ENCODE measurements at regions not wholly inside any gene's neighbourhood (a gene's known extent, or its start where the extent isn't known, plus 50 kb on each side); places are given as distances from the start of the nearest gene placed in this dataset.

DNA sequence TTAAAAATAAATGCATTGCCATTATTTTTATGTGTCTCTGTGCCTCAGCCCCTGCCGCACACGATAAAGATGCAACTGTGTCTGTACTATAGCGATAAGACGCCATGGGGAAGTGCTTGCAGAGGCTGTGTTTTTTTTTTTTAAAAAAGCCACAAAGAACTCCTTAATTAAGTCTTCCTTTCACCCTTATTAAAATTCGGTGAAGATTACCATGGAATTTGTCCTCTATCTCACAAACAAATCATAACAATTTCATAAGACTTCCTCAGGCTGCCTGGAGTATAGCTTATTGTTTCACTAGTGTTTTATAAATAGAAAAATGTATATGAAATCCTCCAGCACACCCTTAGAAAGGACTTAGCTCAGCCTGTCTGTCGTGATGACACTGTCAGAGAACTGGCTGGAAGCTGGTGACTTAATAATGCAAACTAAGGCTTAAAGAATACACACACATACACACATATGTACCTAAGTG is 374.8 kb upstream of the SLCO3A1 start (continued):
- TF ChIP-seq, protein P1, sequence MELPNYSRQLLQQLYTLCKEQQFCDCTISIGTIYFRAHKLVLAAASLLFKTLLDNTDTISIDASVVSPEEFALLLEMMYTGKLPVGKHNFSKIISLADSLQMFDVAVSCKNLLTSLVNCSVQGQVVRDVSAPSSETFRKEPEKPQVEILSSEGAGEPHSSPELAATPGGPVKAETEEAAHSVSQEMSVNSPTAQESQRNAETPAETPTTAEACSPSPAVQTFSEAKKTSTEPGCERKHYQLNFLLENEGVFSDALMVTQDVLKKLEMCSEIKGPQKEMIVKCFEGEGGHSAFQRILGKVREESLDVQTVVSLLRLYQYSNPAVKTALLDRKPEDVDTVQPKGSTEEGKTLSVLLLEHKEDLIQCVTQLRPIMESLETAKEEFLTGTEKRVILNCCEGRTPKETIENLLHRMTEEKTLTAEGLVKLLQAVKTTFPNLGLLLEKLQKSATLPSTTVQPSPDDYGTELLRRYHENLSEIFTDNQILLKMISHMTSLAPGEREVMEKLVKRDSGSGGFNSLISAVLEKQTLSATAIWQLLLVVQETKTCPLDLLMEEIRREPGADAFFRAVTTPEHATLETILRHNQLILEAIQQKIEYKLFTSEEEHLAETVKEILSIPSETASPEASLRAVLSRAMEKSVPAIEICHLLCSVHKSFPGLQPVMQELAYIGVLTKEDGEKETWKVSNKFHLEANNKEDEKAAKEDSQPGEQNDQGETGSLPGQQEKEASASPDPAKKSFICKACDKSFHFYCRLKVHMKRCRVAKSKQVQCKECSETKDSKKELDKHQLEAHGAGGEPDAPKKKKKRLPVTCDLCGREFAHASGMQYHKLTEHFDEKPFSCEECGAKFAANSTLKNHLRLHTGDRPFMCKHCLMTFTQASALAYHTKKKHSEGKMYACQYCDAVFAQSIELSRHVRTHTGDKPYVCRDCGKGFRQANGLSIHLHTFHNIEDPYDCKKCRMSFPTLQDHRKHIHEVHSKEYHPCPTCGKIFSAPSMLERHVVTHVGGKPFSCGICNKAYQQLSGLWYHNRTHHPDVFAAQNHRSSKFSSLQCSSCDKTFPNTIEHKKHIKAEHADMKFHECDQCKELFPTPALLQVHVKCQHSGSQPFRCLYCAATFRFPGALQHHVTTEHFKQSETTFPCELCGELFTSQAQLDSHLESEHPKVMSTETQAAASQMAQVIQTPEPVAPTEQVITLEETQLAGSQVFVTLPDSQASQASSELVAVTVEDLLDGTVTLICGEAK (IDR thresholded peaks at IDR 0.05): no peak
- TF ChIP-seq, protein P1 (CRISPR knock-in tag; IDR thresholded peaks at IDR 0.05): no peak
- no peak for TF ChIP-seq XRCC3 (IDR thresholded peaks at IDR 0.05)
- TF ChIP-seq, protein P2, sequence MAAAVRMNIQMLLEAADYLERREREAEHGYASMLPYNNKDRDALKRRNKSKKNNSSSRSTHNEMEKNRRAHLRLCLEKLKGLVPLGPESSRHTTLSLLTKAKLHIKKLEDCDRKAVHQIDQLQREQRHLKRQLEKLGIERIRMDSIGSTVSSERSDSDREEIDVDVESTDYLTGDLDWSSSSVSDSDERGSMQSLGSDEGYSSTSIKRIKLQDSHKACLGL (CRISPR knock-in tag; IDR thresholded peaks at IDR 0.05; ENCODE audit: borderline replicate concordance, poor library complexity, severe bottlenecking): no peak
- no peak for TF ChIP-seq RBM17 (IDR thresholded peaks at IDR 0.05; ENCODE audit: borderline replicate concordance, low read depth, low read length)
- no peak for TF ChIP-seq KLF6 (CRISPR knock-in tag; IDR thresholded peaks at IDR 0.05; ENCODE audit: borderline replicate concordance)
- TF ChIP-seq, protein P3, sequence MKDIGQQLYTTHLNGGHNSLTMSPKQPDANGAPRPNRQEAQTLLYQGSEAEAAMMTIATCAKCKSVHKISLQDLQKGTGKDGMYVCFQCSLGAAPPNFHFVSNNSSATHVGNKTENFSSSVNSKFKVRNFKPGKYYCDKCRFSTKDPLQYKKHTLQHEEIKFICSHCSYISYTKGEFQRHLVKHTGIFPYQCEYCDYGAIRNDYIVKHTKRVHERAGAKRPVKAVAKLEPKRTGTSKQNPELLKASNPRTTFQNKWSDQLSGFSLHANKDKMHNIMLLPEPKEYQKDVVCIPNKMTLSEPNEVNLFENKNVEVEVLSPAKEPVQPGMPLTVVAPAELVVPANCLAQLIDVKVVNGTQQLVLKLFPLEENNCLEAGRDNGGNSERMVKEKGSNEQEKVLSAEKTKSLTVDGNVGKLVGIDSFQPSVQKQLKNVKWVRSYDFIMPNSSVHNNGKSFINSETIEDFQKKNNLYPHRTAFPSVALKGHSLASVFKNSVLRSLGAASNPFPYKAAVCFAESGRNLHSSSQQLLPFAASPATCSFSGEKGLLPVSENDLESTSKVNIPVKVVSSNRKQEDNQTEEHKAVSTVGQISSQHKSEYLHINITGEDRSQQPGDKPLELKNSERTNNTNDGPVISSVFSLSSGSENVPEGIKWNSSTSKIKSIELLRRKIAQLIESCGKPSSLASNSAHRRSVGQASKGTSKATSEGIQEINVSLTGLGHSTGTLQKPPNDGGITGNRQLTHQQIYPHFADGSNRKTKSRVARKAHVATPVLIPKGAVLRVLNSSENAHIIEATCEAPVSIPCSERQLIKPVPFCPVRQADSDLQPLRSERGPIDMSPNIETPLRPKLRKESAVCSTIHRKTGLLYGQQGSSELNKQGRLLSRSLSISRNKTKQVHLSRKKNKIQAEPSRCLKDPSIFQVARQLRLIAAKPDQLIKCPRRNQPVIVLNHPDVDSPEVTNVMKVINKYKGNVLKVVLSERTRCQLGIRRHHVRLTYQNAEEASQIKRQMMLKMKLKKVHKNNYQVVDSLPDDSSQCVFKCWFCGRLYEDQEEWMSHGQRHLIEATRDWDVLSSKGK (CRISPR knock-in tag; IDR thresholded peaks at IDR 0.05): no peak
- TF ChIP-seq MEIS2 (IDR thresholded peaks at IDR 0.05; ENCODE audit: partially characterized antibody): peak; percentile 79
- TF ChIP-seq RUNX1 (IDR thresholded peaks at IDR 0.05; ENCODE audit: low read depth): 0 out of 2 replicates have a peak, but pooled peaks have one; percentile 81
- TF ChIP-seq ZNF57 (CRISPR knock-in tag; IDR thresholded peaks at IDR 0.05): no peak
- TF ChIP-seq ZBTB17 (CRISPR knock-in tag; IDR thresholded peaks at IDR 0.05): no peak
- peak; percentile 93 for TF ChIP-seq SOX6 (IDR thresholded peaks at IDR 0.05)
- no peak for TF ChIP-seq ZNF561 (CRISPR knock-in tag; conservative IDR thresholded peaks at IDR 0.05)
- no peak for TF ChIP-seq CBX2 (IDR thresholded peaks at IDR 0.05; ENCODE audit: insufficient read depth, low read length, poor library complexity, severe bottlenecking)
- no peak for TF ChIP-seq POLR2AphosphoS2 (IDR thresholded peaks at IDR 0.05; ENCODE audit: low read length)
- TF ChIP-seq ATF7 (IDR thresholded peaks at IDR 0.05): no peak
- peak; percentile 61; the same call in 1 of the 2 replicates for TF ChIP-seq MEF2D (tag; conservative IDR thresholded peaks at IDR 0.05; ENCODE audit: low read depth)
